ENCODE measurements at regions not wholly inside any gene's neighbourhood (a gene's known extent, or its start where the extent isn't known, plus 50 kb on each side); places are given as distances from the start of the nearest gene placed in this dataset.

DNA sequence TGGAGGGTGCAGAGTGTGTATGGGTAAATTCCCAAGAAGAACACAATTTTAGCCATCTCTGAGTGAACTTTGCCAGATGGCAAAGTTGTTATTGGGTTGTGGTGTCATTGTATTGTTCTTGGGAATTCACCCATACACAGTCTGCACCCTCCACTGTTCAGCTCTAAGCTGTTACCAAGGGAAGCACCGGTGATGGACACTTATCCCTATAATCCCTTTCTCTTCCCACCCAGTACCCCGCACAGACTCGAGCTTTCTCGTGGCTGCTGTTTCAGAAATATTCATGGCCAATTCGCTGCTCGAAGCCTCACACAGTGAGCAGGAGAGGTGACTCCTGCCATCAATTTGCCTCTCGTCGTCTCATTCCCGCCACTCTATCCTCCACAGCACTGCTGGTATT lies 95.7 kb upstream of the PALMD start:
- TF ChIP-seq, protein P1, sequence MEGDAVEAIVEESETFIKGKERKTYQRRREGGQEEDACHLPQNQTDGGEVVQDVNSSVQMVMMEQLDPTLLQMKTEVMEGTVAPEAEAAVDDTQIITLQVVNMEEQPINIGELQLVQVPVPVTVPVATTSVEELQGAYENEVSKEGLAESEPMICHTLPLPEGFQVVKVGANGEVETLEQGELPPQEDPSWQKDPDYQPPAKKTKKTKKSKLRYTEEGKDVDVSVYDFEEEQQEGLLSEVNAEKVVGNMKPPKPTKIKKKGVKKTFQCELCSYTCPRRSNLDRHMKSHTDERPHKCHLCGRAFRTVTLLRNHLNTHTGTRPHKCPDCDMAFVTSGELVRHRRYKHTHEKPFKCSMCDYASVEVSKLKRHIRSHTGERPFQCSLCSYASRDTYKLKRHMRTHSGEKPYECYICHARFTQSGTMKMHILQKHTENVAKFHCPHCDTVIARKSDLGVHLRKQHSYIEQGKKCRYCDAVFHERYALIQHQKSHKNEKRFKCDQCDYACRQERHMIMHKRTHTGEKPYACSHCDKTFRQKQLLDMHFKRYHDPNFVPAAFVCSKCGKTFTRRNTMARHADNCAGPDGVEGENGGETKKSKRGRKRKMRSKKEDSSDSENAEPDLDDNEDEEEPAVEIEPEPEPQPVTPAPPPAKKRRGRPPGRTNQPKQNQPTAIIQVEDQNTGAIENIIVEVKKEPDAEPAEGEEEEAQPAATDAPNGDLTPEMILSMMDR (IDR thresholded peaks at IDR 0.05) = no peak
- TF ChIP-seq POLR2A (IDR thresholded peaks at IDR 0.05) = no peak

All from adrenal gland (tissue), 5 donors.